Inflammatory macrophage (primary cell): ENCODE measurements at regions not wholly inside any gene's neighbourhood (a gene's known extent, or its start where the extent isn't known, plus 50 kb on each side); places are given as distances from the start of the nearest gene placed in this dataset.
A peak's percentile ranks its signal among the peaks of the same experiment; 100 is the strongest.

Source experiments
- DNase-seq, 2 donors: peaks; one replicate each; pipeline ENCODE4 v3.0.0-alpha.2; 2020 to 2022

DNA sequence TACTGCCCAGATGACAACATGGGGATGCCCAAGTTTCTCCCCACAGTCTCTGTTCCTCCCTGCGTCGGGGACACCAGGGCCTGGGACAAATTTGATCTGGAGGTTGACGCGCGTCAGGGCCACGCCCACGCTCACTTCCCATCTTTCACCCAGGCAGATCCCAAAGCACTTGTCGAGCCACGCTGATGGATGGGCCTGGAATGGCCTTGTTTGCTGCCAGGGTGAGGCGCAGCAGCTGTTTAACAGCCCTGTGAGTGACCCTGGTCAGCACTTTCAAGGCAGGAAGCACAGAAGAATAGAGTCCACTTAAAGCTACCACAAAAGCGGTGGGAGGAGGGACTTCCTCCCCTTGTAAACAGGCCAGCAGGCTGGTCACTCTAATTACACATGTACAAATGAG is 324.7 kb upstream of the JARID2 start:
- peak; percentile 86 to 92 for DNase-seq

DNA sequence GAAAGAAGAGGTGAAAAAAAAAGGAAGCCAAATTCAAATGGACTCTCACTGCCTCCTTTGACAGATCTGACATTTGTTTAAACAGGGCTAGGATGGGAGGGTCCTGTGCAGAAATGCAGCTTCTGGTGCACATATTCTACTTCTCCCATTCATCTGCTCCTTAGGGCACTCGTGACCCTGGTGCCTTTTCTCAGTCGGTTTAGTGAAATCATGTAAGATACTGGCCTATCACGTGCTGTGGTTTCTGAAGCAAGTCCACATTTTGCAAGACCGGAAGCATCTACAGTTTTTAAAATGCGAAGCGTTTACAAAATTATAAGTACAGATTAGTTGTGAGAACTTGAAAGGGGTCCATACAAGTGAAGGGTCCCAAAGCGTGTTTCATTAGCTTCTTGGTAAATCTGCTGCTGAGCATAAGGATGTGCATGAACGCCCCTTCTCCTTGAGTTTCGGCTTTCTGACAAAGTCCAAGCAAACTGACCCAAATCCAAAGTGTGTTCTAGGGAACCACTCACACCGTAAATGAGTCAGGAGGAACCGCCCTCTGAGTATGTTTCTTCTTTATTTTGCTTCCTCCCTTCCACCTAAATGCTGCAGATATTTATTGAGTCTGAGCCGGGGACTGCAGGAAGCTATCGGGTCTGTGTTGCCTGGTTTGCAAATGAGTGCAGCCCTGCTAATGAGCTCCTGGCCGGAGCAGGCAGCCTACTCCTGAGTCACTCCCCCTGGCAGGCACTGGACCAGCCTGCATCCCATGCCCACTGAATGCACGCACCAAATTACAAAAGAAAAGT is 323.8 kb upstream of the JARID2 start:
- DNase-seq, result peak; percentile 92 to 94

DNA sequence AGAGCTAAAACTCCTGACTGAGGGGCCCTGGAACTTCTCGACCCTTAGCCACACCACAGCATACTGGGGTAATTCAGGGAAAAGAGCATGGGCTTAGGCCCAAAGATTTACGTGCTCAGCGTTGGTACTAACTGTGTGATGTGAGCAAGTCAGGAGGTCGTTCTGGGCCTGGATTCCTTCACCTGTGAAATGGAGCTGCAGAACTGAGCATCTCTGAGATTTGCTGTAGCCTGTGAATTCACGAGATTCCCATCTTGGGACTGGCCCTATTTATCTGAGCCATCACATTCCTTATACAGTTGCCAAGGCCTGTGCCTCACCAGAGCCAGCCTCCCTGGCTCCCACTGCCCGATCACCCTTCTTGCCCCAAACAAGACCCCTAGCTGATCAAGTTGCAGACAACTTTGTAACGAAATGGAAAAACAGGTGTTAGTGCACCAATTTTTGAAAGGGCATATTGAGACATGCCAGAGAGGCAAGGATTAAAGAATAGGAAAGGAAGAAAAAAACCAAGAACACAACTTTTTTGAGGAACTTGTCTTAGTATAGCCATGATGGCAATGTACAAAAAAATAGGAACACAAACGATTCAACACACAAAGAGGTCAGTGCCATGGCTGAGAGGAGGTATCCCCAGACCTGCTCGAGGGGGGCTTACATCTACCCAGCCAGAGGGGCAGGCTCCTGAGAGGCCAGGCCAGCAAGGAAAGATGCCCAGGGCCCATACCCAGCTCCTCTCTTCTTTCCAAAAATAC is 323.0 kb upstream of the JARID2 start:
- DNase-seq, result peak in 1 of 2 donors; percentile 32

DNA sequence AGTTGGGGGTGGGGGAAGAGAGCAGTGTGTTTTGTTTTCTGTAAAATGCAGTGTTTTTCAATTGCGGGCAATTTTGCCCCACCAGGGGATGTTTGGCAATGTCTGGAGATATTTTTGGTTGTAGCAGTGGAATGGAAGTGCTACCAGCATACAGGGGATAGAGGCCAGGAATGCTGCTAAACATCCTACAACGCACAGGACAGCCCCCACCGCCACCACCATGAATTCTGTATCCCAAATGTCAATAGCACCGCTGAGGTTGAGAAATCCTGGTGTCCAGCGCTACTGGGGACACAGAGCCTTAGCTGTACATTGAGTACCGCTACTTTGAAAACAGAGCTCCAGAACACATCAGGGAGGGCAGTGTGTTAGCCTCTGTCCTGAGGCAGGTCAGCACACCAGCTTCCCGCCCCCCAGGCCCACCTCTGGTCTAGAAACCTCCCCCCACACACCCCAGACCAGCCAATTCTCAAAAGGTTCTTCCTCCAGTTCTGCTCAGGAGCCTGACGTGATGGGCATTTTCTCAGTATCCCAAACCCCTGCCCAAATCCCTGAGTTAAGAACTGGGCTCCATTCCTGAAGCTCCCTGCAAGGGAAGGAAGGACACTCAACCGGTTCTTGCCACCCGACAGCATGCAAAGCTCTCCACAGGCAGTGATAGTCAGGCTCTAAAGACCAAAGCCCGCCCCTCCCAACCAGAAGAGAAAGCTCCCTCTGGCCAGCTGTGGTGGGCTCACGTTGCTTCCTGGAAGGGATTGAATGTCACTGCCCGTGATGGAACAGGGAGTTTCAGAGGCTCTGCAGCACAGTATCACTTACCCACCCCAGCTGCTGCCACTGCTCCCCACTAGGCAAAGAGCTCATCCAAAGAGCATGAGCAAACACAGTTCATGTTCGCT is 321.5 kb upstream of the JARID2 start:
- no peak for DNase-seq

DNA sequence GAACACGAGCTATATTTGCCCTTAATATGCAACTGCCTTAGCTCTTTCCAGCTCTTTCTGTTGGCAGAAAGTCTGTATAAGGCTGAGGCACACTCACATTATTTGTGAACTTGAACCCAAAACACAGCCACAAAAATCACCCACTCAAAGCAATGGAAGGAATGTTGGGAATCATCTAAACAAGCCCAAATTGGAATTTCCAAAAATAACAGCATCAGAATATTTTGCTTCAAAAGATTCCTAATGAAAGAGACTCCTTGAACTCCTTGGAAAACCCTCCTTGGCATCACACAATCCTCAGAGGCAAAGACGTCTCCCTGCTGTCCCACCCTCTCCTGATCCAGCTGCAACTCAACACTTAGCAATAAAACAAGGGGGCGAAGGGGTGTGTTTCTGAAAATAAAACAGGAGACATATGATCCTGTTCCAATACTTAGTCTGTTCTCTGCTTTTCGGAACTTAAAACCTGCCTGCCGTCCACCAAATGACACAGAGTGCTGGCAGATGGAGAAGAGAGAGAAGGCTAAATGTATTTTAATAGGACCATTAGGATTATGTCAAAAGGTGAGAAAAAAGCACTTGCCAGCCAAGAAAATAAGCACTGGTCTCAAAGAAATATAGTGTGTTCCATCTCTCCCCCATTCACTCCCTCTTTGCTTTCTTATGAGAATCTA is 320.7 kb upstream of the JARID2 start:
- DNase-seq, result no peak

DNA sequence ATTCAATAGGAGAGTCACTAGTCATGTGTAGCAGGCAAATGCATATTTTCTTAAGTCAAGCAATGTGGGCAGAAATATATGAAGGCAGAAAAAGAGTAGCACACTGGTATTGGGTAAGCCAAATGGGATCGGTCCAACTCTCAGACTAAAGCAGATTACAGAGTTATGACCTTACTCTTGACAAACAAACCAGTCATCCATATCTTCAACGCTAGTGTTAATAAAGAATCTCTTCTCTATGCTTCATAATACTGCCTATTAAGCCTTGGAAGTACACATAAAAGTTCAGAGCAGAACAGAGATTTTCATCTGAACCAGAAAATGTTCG is 320.2 kb upstream of the JARID2 start:
- DNase-seq, result no peak

DNA sequence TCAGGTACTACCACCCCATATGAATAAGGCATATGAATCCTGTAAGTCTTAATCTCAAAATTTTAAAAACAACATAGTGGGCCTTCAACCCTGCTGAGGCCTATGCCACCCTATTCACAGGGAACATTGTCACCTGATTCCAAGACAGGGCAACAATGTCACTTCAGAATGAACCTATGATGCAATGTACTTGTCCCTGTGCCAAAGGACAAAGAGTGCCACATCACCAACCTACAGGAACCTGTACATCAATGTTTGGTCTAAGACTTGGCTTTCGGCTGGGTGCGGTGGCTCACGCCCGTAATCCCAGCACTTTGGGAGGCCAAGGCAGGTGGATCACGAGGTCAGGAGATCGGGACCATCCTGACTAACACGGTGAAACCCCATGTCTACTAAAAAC is 318.5 kb upstream of the JARID2 start:
- DNase-seq, result peak in 1 of 2 donors; percentile 20

DNA sequence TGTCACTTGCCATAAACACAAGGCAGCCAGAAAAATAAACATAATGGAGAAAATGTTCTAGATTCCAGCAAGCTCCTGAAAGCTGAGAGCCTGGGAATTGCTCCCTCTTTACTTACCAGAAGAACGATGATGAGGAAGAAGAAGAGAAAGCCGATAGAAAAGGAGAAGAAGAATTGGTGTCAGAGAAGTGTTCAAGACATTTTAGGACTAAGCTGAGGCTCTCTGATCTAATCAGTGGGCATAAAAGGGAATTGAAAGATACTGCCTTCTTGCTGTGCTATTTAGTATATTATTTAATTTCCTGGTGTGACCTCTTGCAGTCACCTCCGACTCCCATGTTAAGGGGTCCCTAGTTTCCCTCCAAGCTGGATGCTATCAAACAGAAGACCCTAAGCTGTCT is 316.6 kb upstream of the JARID2 start:
- peak; percentile 17 to 30 for DNase-seq

DNA sequence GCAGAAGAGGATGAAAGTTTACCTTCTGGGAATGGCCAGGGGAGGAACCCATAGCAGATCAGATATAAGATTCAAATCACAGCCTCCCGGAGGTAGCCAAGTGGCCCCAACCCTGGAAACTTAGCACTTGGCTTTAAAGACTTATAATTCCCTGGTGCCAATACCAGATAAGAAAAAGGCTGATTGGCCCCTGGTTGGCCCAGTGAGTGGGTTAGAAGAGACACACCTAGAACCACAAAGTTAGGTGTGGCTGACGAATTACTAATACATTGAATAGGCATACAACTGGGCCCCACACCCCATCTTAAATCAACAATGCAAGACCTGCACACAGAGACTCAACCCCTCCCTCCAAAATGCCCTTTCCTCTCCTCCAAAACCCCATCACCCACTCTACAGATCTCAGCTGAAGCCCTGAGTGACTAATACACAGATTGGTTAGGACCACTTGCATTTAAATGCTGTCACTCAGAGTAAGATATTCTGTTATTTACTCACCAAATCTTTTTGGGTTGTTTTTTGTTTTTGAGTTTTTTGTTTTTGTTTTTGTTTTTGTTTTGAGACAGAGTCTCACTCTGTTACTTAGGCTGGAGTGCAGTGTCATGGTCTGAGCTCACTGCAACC is 315.4 kb upstream of the JARID2 start:
- no peak for DNase-seq

DNA sequence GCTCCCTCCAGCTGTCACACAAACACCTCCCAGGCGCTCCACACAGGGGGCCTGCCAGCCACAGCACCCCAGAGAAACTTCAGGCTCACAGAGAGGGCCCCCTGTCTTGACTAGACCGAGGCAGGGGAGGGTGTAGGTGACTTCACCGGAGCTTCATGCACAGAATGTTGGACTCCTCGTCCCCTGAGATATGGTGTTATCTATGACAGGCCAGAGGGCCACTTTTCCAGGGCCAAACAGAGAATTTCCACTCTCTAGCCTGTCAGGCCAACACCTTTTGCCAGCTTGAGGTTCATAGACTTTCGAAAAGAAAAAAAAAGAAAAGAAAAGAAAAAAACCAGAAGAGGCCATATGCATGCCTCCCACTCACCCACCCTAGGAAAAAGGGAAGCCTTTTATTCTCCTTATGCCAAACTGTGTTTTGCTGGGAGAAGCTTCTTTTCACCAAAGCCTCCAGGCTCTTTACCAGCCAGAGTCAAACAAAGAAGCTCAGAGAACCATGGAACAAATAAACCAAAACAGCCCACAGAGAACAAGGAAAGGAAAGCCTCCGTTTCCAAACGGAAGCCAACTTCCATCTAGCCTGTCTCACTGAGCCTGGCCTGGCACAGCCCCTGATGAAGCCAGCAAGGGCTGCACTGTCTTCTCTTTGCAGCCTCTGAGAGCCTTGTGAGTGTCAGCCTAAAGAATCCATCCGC is 313.2 kb upstream of the JARID2 start:
- DNase-seq, result peak; percentile 50 to 62

DNA sequence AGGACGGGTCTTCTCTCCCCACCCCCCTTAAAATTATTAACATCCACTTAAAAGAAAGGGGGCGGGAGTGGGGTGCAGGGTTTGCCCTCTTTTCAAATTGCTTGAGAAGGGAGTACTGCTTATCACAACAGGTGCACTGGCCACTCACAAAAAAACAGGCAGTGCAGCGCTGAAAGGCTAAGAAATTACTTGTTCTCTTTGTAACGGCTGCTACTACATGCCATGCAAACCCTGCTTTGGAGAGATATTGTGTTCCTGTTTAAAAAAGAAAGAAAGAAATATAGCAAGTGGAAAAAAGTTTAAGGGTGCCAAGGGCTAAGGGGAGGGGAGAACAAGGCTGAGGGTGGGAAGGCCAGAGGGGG is 312.7 kb upstream of the JARID2 start:
- no peak for DNase-seq

DNA sequence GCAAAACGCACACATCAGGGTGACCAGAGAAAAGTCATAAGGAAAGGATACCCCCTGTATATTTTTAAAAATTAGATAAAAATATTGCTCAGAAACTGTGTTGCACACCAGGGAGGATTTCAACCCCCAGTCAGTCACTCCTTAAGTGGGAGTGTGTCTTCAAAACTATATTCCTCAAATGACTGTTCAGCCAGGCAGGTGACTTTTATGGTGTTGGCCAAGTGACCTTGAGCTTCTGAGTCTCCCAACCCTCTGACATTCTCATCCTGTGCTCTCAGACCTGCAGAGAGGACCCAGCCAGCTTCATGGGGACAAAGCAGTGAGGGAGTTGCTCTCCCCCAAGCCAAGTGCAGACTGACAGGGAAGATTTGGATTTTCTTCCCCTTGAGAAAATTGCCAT is 311.9 kb upstream of the JARID2 start:
- DNase-seq, result peak in 1 of 2 donors; percentile 50

DNA sequence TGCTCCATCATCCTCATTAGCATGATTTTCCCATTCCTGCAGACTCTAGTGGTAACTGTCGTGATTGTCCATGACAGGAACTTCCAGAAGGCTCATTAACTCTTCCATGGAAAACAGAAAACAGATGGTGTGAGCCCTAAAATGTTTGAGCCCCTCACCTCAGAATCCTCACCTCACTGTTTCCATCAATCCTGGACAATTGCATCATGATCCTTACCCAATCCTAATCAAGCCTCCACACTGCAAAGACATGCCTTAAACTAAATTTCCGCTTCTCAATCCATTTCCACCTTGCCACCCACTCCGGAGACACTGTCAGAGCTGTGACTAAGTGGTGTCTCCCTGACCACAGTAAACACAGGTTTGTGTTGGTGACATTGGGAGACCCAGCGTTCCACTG is 311.0 kb upstream of the JARID2 start:
- no peak for DNase-seq

DNA sequence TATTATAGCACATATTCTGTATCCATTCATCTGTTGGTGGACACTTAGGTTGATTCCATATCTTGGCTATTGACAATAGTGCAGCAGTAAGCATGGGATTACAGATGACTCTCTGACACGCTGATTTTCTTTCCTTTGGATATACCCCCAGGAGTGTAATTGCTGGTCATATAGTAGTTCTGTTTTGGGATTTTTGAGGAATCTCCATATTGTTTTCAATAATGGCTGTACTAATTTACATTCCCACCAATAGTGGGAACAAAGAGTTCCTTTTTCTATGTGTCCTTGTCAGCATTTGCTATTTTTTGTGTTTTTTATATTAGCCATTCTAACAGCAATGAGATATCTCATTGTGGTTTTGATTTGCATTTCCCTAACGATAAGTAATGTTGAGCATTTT is 309.0 kb upstream of the JARID2 start:
- no peak for DNase-seq

DNA sequence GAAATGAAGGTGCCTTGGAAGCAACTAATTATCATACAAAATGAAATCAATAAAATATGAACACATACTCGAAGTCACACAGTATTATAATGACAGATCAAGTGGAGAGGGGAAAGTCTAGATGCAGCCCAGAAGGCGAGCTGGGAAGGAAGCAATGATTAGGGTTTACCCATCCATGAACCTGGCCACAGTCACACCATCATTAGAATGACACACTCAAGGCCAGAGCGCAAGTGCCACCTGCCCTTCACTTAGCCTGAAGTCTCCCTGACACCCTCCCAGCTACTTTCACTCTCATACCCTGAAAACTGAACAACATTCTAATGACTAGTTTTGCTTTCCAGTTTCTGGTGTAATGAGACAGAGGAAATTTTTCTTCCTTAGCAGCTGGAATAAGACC is 302.8 kb upstream of the JARID2 start:
- DNase-seq, result no peak

DNA sequence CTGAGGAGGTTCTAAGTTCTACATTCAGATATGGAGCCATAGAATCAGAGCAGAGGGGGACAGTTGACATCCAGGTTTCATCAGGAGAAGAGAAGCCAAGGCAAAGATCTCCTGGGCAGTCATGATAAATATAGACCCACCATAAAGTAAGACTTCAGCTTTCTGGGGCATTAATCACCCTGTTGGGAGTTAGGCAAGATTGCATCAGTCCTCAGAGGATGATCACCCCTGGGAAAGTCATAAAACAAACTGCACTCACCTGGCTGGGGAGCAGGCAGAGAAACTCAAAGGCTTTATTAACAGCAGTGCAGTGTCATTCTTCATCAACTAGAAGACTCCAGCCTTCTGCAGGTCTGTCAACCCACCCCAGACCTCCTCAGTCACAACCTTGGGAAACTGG is 301.3 kb upstream of the JARID2 start:
- DNase-seq, result no peak

DNA sequence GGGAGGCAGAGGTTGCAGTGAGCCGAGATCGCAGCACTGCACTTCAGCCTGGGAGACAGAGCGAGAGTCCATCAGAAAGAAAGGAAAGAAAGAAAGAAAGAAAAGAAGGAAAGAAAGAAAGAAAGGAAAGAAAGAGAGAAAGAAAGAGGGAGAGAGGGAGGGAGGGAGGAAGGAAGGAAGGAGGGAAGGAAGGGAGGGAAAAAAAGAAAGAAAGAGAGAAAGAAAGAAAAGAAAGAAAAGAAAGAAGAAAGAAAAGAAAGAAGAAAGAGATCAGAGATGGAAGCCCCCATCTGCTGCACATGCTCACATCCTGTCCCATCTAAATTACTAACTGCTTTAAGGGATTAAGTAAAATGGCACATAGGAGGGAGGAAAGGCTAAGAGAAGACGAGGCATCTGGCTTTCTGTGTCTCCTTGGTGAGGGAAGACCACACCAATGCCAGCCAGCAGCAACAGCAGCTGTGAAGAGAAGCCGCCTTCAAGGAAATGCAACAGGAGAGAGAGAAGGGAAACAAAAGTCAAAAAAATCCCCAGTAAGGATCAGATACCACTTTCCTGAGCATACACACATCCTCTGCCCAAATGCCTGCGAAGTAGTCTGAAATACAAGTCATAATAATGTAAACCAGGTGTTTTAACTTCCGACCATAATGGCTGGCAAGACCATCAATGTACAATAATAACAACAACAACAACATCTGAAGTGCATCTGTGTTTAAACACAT is 300.2 kb upstream of the JARID2 start:
- no peak for DNase-seq

DNA sequence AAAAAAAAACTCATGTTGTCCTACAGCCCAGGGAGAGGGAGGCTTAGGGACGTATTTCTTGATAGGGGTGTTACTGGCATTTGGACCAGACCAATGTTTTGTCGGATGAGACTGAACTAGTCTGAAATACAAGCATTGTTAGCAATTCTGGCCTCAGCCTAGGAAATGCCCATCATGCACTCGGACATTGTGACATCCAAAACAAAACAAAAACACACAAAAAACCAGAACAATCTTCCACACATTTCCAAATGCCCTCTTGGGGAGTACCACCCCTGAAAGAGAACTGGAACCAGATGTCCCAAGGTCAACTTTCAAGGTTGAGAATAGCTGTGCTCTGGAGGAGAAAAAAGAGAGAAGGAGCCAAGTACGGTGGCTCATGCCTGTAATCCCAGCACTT is 299.1 kb upstream of the JARID2 start:
- DNase-seq, result no peak

DNA sequence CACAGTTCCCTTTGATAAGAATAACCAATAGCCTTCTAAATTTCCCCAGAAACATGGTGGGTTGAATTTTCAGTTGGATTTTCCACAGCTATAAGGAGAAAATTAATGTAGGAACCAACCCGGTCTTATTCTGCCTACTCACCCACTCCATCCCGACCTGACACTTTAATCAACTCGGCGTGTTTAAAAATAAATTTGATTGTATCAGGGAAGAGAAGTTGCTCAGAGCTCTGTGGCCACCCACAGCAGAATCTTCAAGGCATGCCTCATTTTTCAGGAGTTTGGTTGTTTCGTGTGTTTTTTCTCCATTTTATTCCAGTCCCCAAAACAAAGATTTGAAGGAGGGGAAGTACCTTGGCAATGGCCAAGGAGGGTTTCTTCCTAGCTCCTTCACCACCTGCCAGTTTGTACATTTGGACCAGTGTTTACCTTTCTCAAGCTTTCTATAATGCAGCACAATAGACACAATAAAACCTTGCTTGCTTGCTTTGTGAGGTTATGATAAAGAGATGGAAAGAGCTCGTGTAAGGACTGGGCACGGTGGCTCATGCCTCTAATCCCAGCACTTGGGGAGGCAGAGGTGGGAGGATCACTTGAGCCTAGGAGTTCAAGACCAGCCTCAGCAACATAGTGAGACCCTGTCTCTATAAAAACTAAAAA is 297.2 kb upstream of the JARID2 start:
- DNase-seq, result no peak
